Lower lobe of right lung (tissue), 2 donors: ENCODE measurements at regions not wholly inside any gene's neighbourhood (a gene's known extent, or its start where the extent isn't known, plus 50 kb on each side); places are given as distances from the start of the nearest gene placed in this dataset.

Experiments
- ATAC-seq, 2 donors: fragments of 200-7000 bp; cut with Tn5 transposase; one replicate each; pipeline ENCODE4 v1.9.1; 2020 to 2022; ENCODE audit warnings: mild to moderate bottlenecking in 2 of 2, moderate library complexity in 2 of 2
- DNase-seq: peaks from one replicate; pipeline ENCODE4 v3.0.0-alpha.2; 2020
- H3K27ac ChIP-seq: fragments of 200-600 bp; one replicate; pipeline ENCODE4 v1.8.0; 2022
- H3K27me3 ChIP-seq: fragments of 200-600 bp; one replicate; pipeline ENCODE4 v1.8.0; 2022; ENCODE audit warnings: low read depth
- H3K36me3 ChIP-seq: fragments of 200-600 bp; one replicate; pipeline ENCODE4 v1.8.0; 2022; ENCODE audit warnings: mild to moderate bottlenecking
- H3K4me1 ChIP-seq: fragments of 200-600 bp; one replicate; pipeline ENCODE4 v1.8.0; 2022
- H3K4me3 ChIP-seq: fragments of 200-600 bp; one replicate; pipeline ENCODE4 v1.8.0; 2022; ENCODE audit warnings: mild to moderate bottlenecking
- H3K9me3 ChIP-seq: fragments of 200-600 bp; one replicate; pipeline ENCODE4 v1.8.0; 2022
- CTCF ChIP-seq: fragments of 200-600 bp; IDR thresholded peaks from one replicate; pipeline ENCODE4 v1.8.0; 2022; ENCODE audit warnings: antibody characterized with exemption, mild to moderate bottlenecking
- intact Hi-C: fragments of 100-400 bp; cut with DNase I; formaldehyde crosslinking; loops from one replicate; pipeline ENCODE4 v1.11.0; 2022
- donor health status: DM: no; HTN: yes; CAD: no; lungs with severe emphysema.

GRCh38 chr11:10946072-10946471, 88.2 kb upstream of the ZBED5 start:
- Histone ChIP-seq H3K9me3 (no peaks in the 10 kb centered on the region), H3K27ac (no peak overlapping the region), H3K4me1 (peaks cover 4% of the 10 kb centered on the region), H3K4me3 (no peak overlapping the region), H3K36me3 (no peaks in the 10 kb centered on the region), H3K27me3 (no peaks in the 10 kb centered on the region)
- intact Hi-C loops: no loop called here
- DNase-seq: no peak
- no peak for TF ChIP-seq CTCF
- ATAC-seq: no peak

GRCh38 chr11:10945196-10945595, 87.3 kb upstream of the ZBED5 start:
- ATAC-seq (no peak), DNase-seq (no peak)
- H3K27me3 ChIP-seq: no peaks in the 10 kb centered on the region
- H3K27ac ChIP-seq: no peak overlapping the region
- intact Hi-C loops: no loop called here
- peaks cover 6% of the 10 kb centered on the region for H3K4me1 ChIP-seq
- H3K4me3 ChIP-seq: no peak overlapping the region
- no peaks in the 10 kb centered on the region for H3K36me3 ChIP-seq
- H3K9me3 ChIP-seq: no peaks in the 10 kb centered on the region
- TF ChIP-seq CTCF: no peak

- intact Hi-C loops: no loop called here
- Histone ChIP-seq H3K27ac (no peak overlapping the region), H3K36me3 (no peaks in the 10 kb centered on the region), H3K4me3 (no peak overlapping the region), H3K9me3 (no peaks in the 10 kb centered on the region), H3K4me1 (peaks cover 6% of the 10 kb centered on the region), H3K27me3 (no peaks in the 10 kb centered on the region)
- TF ChIP-seq CTCF: no peak
- DNase-seq (no peak), ATAC-seq (peak in 1 of 2 donors; percentile 45)
Observed at GRCh38 chr11:10943968-10944367, 86.1 kb upstream of the ZBED5 start.

- Histone ChIP-seq H3K36me3 (no peaks in the 10 kb centered on the region), H3K4me3 (no peak overlapping the region), H3K9me3 (no peaks in the 10 kb centered on the region), H3K4me1 (peaks cover 6% of the 10 kb centered on the region), H3K27me3 (no peaks in the 10 kb centered on the region), H3K27ac (no peak overlapping the region)
- no peak for ATAC-seq
- no peak for DNase-seq
- no peak for TF ChIP-seq CTCF
- intact Hi-C loops: no loop called here
Observed at GRCh38 chr11:10942620-10943019, 84.8 kb upstream of the ZBED5 start.

- no peak for TF ChIP-seq CTCF
- Histone ChIP-seq H3K36me3 (no peaks in the 10 kb centered on the region), H3K4me3 (no peak overlapping the region), H3K9me3 (no peaks in the 10 kb centered on the region), H3K4me1 (peaks cover 6% of the 10 kb centered on the region), H3K27ac (no peak overlapping the region), H3K27me3 (no peaks in the 10 kb centered on the region)
- DNase-seq: no peak
- no peak for ATAC-seq
- intact Hi-C loops: no loop called here
Observed at GRCh38 chr11:10941871-10942270, 84.0 kb upstream of the ZBED5 start.

GRCh38 chr11:10941414-10941813, 83.6 kb upstream of the ZBED5 start:
- ATAC-seq: peak; percentile 35 to 68
- TF ChIP-seq CTCF: no peak
- Histone ChIP-seq H3K36me3 (no peaks in the 10 kb centered on the region), H3K4me1 (peaks cover 6% of the 10 kb centered on the region), H3K27me3 (no peaks in the 10 kb centered on the region), H3K27ac (no peak overlapping the region), H3K4me3 (no peak overlapping the region), H3K9me3 (no peaks in the 10 kb centered on the region)
- intact Hi-C loops: no loop called here
- no peak for DNase-seq
